Type B pancreatic cell (in vitro differentiated cells): ENCODE measurements at regions not wholly inside any gene's neighbourhood (a gene's known extent, or its start where the extent isn't known, plus 50 kb on each side); places are given as distances from the start of the nearest gene placed in this dataset.

Source experiments
- DNase-seq: peaks from one replicate; pipeline ENCODE4 v3.0.0; 2021; ENCODE audit warnings: mixed read lengths; ENCODE audit not compliant: unreplicated experiment; ENCODE audit errors: extremely low spot score
- H3K27ac Mint-ChIP-seq: 2 replicates; pipeline ENCODE4 v1.8.0; 2021; ENCODE audit warnings: mild to moderate bottlenecking, mixed read lengths
- H3K27me3 Mint-ChIP-seq: 2 replicates; pipeline ENCODE4 v1.8.0; 2021; ENCODE audit warnings: mixed read lengths
- H3K36me3 Mint-ChIP-seq: 2 replicates; pipeline ENCODE4 v1.8.0; 2021; ENCODE audit warnings: mixed read lengths
- H3K4me1 Mint-ChIP-seq: one replicate; pipeline ENCODE4 v1.8.0; 2021; ENCODE audit warnings: mixed read lengths; ENCODE audit not compliant: unreplicated experiment
- H3K4me3 Mint-ChIP-seq: 2 replicates; pipeline ENCODE4 v1.8.0; 2021; ENCODE audit warnings: mild to moderate bottlenecking, mixed read lengths
- H3K9me3 Mint-ChIP-seq: 2 replicates; pipeline ENCODE4 v1.8.0; 2021; ENCODE audit warnings: mixed read lengths
- CTCF ChIP-seq: fragments of 200-600 bp; sonication (generic); conservative IDR thresholded peaks from 2 replicates; pipeline ENCODE4 v1.5.0; 2021; ENCODE audit warnings: antibody characterized with exemption, mild to moderate bottlenecking

DNA sequence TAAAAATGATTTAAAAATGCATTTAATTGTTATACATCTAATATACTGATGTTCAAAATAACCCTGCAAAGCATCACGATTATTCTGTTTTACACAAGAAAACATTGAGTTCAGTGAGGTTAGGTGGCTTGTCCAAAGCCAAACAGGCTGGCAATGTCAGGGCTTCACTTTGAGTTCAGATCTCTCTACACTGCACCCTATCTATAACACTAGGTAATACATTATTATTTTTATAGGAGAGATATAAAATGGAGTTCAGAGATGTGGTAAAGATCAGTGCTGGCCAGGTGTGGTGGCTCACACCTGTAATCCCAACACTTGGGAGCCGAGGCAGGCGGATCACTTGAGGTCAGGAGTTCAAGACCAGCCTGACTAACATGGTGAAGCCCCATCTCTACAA lies 165.9 kb upstream of the MYO3A start:
- peak; percentile 47 for TF ChIP-seq CTCF
- Mint-ChIP-seq H3K4me3 (no peak overlapping the region), H3K27me3 (peaks cover 31% of the 10 kb centered on the region), H3K36me3 (no peaks in the 10 kb centered on the region), H3K4me1 (peaks cover 9% of the 10 kb centered on the region), H3K27ac (no peak overlapping the region), H3K9me3 (peaks cover 4% of the 10 kb centered on the region)
- no peak for DNase-seq

GRCh38 chr10:25778646-25779045 lies 155.4 kb upstream of the MYO3A start:
- no peaks in the 10 kb centered on the region for H3K9me3 Mint-ChIP-seq
- no peaks in the 10 kb centered on the region for H3K4me1 Mint-ChIP-seq
- no peak for TF ChIP-seq CTCF
- H3K27me3 Mint-ChIP-seq: peaks cover 12% of the 10 kb centered on the region
- DNase-seq: no peak
- no peak overlapping the region for H3K4me3 Mint-ChIP-seq
- no peak overlapping the region for H3K27ac Mint-ChIP-seq
- H3K36me3 Mint-ChIP-seq: no peaks in the 10 kb centered on the region

GRCh38 chr10:25786161-25786560 lies 147.9 kb upstream of the MYO3A start:
- Mint-ChIP-seq H3K9me3 (no peaks in the 10 kb centered on the region), H3K4me1 (no peaks in the 10 kb centered on the region), H3K27me3 (peaks cover 14% of the 10 kb centered on the region), H3K27ac (no peak overlapping the region), H3K36me3 (no peaks in the 10 kb centered on the region), H3K4me3 (no peak overlapping the region)
- no peak for DNase-seq
- no peak for TF ChIP-seq CTCF

- Mint-ChIP-seq H3K27me3 (peaks cover 15% of the 10 kb centered on the region), H3K4me3 (no peak overlapping the region), H3K27ac (no peak overlapping the region), H3K4me1 (no peaks in the 10 kb centered on the region), H3K9me3 (no peaks in the 10 kb centered on the region), H3K36me3 (no peaks in the 10 kb centered on the region)
- TF ChIP-seq CTCF: no peak
- no peak for DNase-seq
Observed at GRCh38 chr10:25786899-25787298, 147.1 kb upstream of the MYO3A start.

DNA sequence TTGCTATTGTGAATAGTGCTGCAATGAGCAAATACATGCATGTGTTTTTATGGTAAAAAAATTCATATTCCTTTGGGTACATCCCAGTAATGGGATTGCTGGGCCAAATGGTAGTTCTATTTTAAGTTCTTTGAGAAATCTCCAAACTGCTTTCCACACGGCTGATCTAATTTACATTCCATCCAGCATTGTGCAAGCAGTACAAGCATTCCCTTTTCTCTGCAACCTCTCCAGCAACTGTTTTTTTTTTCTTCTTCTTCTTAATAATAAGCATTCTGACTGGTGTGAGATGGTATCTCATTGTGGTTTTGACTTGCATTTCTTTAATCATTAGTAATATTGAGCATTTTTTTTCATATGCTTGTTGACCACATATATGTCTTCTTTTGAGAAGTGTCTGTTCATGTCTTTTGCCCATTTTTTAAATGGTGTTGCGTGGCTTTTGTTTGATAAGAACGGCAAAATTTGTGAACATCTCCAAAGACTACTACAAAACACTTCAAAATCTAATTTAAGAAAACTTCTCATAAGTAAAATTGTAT lies 136.1 kb upstream of the MYO3A start:
- Mint-ChIP-seq H3K36me3 (no peaks in the 10 kb centered on the region), H3K4me3 (no peak overlapping the region), H3K27me3 (no peaks in the 10 kb centered on the region), H3K27ac (no peak overlapping the region), H3K9me3 (no peaks in the 10 kb centered on the region), H3K4me1 (no peaks in the 10 kb centered on the region)
- no peak for TF ChIP-seq CTCF
- DNase-seq: no peak

GRCh38 chr10:25804505-25804904 lies 129.5 kb upstream of the MYO3A start:
- H3K36me3 Mint-ChIP-seq: no peaks in the 10 kb centered on the region
- H3K9me3 Mint-ChIP-seq: no peaks in the 10 kb centered on the region
- no peak for DNase-seq
- no peak overlapping the region for H3K4me3 Mint-ChIP-seq
- no peaks in the 10 kb centered on the region for H3K4me1 Mint-ChIP-seq
- no peak for TF ChIP-seq CTCF
- peaks cover 23% of the 10 kb centered on the region for H3K27me3 Mint-ChIP-seq
- no peak overlapping the region for H3K27ac Mint-ChIP-seq
